GM19025 (cell line): ENCODE measurements at regions not wholly inside any gene's neighbourhood (a gene's known extent, or its start where the extent isn't known, plus 50 kb on each side); places are given as distances from the start of the nearest gene placed in this dataset.
"Not testable (repeated sequence)": the region's sequence is repeated elsewhere in the genome, so short reads cannot be mapped to it uniquely, and the experiment has no call there.

Experiments used
- ATAC-seq: cut with Tn5 transposase; IDR thresholded peaks from one replicate; pipeline ENCODE4 v1.9.1; 2021; ENCODE audit warnings: mild to moderate bottlenecking, low read depth, moderate library complexity; ENCODE audit not compliant: unreplicated experiment

GRCh38 chr5:82590112-82590511 is 312.0 kb upstream of the RPS23 start:
- ATAC-seq, result no peak

GRCh38 chr5:82586661-82587310 is 308.6 kb upstream of the RPS23 start:
- no peak for ATAC-seq

- ATAC-seq, result no peak
Measured at GRCh38 chr5:82586181-82586580, 308.0 kb upstream of the RPS23 start.

- no peak for ATAC-seq
Measured at GRCh38 chr5:82584631-82585030, 306.5 kb upstream of the RPS23 start.

GRCh38 chr5:82583331-82583730 is 305.2 kb upstream of the RPS23 start:
- ATAC-seq, result not testable (repeated sequence)

- ATAC-seq, result no peak
Measured at GRCh38 chr5:82564963-82565362, 286.8 kb upstream of the RPS23 start.

GRCh38 chr5:82563745-82564144 is 285.6 kb upstream of the RPS23 start:
- no peak for ATAC-seq

GRCh38 chr5:82562696-82563240 is 284.6 kb upstream of the RPS23 start:
- ATAC-seq, result no peak

- no peak for ATAC-seq
Measured at GRCh38 chr5:82561797-82562196, 283.6 kb upstream of the RPS23 start.

GRCh38 chr5:82560969-82561368 is 282.8 kb upstream of the RPS23 start:
- no peak for ATAC-seq

GRCh38 chr5:82560561-82560960 is 282.4 kb upstream of the RPS23 start:
- ATAC-seq, result no peak

GRCh38 chr5:82551840-82552385 is 273.8 kb upstream of the RPS23 start:
- ATAC-seq, result no peak

- ATAC-seq, result no peak
Measured at GRCh38 chr5:82551192-82551591, 273.0 kb upstream of the RPS23 start.

- ATAC-seq, result no peak
Measured at GRCh38 chr5:82549263-82549662, 271.1 kb upstream of the RPS23 start.

- ATAC-seq, result no peak
Measured at GRCh38 chr5:82544004-82544403, 265.9 kb upstream of the RPS23 start.

- no peak for ATAC-seq
Measured at GRCh38 chr5:82540301-82540700, 262.1 kb upstream of the RPS23 start.

GRCh38 chr5:82538339-82539034 is 260.3 kb upstream of the RPS23 start:
- ATAC-seq, result no peak

GRCh38 chr5:82537687-82538306 is 259.6 kb upstream of the RPS23 start:
- no peak for ATAC-seq

- no peak for ATAC-seq
Measured at GRCh38 chr5:82534986-82535385, 256.8 kb upstream of the RPS23 start.

- ATAC-seq, result not testable (repeated sequence)
Measured at GRCh38 chr5:82532075-82532474, 253.9 kb upstream of the RPS23 start.

GRCh38 chr5:82526540-82526939 is 248.4 kb upstream of the RPS23 start:
- no peak for ATAC-seq
